Vagina (tissue), 2 donors: ENCODE measurements at regions not wholly inside any gene's neighbourhood (a gene's known extent, or its start where the extent isn't known, plus 50 kb on each side); places are given as distances from the start of the nearest gene placed in this dataset.

Source experiments
- POLR2A ChIP-seq, 2 donors: fragments of 450-650 bp; IDR thresholded peaks; one replicate each; pipeline ENCODE4 v1.6.1; 2017; ENCODE audit warnings: antibody characterized with exemption in 2 of 2, mild to moderate bottlenecking in 2 of 2, moderate library complexity in 2 of 2
- POLR2AphosphoS5 ChIP-seq, 2 donors: sonication (generic); formaldehyde crosslinking; IDR thresholded peaks; one replicate each; pipeline ENCODE4 v1.9.0; 2017; ENCODE audit warnings: antibody characterized with exemption in 2 of 2, mild to moderate bottlenecking in 2 of 2, low read depth in 1 of 2; ENCODE audit not compliant: insufficient read depth in 1 of 2
- TF ChIP-seq, protein P1 (sequence below), 3 experiments: fragments of 450-650 bp in 2 of 3; fragments of 200-600 bp in 1 of 3; sonication (generic) in 1 of 3; IDR thresholded peaks; one replicate each; pipeline ENCODE4 v1.5.1; 2017 to 2019; ENCODE audit warnings: antibody characterized with exemption in 3 of 3, mild to moderate bottlenecking in 2 of 3, moderate library complexity in 2 of 3

GRCh38 chr5:72558046-72558336 is 50.8 kb upstream of the ZNF366 start:
- TF ChIP-seq, protein P1, sequence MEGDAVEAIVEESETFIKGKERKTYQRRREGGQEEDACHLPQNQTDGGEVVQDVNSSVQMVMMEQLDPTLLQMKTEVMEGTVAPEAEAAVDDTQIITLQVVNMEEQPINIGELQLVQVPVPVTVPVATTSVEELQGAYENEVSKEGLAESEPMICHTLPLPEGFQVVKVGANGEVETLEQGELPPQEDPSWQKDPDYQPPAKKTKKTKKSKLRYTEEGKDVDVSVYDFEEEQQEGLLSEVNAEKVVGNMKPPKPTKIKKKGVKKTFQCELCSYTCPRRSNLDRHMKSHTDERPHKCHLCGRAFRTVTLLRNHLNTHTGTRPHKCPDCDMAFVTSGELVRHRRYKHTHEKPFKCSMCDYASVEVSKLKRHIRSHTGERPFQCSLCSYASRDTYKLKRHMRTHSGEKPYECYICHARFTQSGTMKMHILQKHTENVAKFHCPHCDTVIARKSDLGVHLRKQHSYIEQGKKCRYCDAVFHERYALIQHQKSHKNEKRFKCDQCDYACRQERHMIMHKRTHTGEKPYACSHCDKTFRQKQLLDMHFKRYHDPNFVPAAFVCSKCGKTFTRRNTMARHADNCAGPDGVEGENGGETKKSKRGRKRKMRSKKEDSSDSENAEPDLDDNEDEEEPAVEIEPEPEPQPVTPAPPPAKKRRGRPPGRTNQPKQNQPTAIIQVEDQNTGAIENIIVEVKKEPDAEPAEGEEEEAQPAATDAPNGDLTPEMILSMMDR (IDR thresholded peaks at IDR 0.05) = no peak
- no peak for TF ChIP-seq POLR2A (IDR thresholded peaks at IDR 0.05)
- TF ChIP-seq POLR2AphosphoS5 (IDR thresholded peaks at IDR 0.05; ENCODE audit: insufficient read depth in 1 of 2, low read depth in 1 of 2) = no peak
